Stimulated activated CD4-positive, alpha-beta T cell treated with anti-CD3 and anti-CD28 coated beads, Interleukin-15, amount 100 ng/mL, for 24 hours (primary cell): ENCODE measurements at regions not wholly inside any gene's neighbourhood (a gene's known extent, or its start where the extent isn't known, plus 50 kb on each side); places are given as distances from the start of the nearest gene placed in this dataset.
"Not testable (repeated sequence)": the region's sequence is repeated elsewhere in the genome, so short reads cannot be mapped to it uniquely, and the experiment has no call there.

Experiments used
- DNase-seq: peaks from one replicate; pipeline ENCODE4 v3.0.0-alpha.2; 2020

DNA sequence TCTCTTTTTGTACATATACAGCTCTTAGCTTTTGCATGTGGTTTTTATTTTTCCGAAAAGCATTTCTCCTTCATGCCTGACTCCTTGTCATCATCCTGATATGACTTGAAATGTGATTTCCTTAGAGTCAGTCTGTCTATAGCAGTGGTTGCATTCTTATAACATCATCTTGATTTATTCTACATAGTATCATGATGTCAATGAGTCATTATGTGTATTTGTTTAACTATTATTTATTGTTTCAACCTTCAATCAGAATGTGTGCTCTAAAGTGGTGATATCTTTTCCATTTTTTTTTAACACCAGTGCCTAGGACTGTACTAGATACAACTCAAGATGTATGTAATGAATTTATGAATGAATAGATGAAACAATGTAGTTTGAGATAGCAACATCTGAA is 354.9 kb upstream of the CDH8 start:
- no peak for DNase-seq

DNA sequence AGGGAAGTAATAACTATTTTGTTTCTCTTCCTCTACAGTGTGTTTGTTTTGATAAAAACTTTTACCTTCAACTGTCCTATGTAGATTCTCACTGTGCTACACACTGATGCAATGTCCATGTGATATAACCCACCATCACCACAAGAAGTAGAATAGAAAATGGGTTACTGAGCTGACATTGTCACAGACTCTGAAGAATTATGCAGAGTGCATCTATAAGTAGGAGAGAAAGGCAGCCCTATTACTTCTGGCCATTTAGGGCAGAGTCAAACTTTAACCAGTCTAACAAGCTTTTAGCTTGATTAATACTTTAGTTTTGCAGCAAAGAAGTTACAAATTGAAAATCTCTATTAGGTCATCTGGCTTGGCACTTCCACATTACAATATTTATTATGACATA is 354.0 kb upstream of the CDH8 start:
- DNase-seq, result no peak

DNA sequence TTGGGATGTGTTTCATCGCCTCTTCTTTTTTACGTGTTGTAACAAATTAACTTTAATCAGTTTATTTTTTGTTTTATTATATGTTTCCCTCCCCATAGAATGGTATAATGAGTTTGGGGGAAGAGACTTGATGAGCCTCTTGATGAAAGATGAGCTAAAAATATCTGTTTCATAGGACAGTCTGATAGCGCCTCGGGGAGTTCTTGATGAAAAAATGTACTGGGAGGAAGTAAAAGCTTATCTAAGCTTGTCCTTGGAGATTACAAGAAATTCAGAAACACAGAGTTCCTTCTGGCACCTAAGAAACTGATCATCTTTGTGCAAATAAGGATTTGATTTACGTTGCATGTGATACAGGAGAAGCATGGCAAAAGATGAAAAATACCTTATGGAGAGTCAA is 350.2 kb upstream of the CDH8 start:
- no peak for DNase-seq

DNA sequence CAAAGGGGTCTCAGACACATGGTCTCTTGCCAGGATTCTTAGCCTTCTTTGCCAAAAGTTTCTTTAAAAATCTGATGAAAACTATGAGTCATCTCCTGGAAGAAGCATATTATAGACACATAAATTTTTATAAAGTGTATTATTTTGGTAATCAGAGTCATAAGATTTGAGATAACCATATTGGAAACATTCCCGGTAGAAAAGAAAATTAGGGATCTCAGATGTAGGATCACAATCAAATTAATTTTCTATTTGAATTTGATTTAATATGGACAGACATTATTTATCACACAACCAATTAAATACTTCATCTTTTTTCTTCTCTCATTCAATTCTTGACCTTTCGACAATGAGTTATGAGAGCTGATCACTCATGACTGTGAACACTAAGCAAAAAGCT is 347.7 kb upstream of the CDH8 start:
- DNase-seq, result no peak

- DNase-seq, result no peak
Measured at GRCh38 chr16:62370445-62370844, 334.2 kb upstream of the CDH8 start.

GRCh38 chr16:62363501-62363900 is 327.3 kb upstream of the CDH8 start:
- DNase-seq, result no peak

- no peak for DNase-seq
Measured at GRCh38 chr16:62353355-62353754, 317.1 kb upstream of the CDH8 start.

DNA sequence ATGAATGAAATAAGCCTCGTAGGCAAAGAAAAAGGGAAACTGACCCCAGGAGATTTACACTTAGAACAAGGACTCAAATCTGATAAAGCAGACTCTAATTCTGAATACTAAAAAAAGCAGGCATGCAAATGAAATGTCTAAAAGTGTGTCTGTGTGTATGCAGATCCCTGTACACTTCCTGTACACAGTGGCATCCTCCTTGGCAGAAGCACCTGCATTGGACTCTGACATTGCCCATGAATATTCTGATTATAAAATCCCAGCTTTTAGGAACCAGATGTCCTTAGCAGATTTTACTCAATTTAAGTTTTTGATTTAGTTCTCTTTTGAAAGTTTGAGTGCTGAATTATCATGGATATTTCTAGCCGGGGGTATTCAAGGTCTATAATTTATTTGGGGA is 306.0 kb upstream of the CDH8 start:
- no peak for DNase-seq

- DNase-seq, result no peak
Measured at GRCh38 chr16:62335356-62335755, 299.1 kb upstream of the CDH8 start.

DNA sequence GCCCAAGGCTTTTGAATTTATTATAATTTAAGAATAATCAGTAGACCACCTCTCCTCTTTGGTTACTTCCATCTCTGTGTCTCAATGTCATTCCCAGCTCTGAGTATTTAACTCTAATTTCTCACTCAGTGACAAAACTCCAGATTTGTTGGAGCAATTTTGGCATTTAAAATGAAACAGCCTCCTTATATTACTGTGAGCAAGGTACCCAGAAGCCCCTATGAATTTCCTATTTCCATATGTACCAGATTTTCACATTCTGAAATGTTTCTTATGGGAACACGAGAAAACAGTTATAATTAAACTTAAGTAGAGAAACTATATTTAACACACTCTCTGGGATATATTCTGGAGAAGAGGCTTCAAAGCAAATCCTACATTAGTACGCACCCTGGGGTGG is 285.4 kb upstream of the CDH8 start:
- no peak for DNase-seq

DNA sequence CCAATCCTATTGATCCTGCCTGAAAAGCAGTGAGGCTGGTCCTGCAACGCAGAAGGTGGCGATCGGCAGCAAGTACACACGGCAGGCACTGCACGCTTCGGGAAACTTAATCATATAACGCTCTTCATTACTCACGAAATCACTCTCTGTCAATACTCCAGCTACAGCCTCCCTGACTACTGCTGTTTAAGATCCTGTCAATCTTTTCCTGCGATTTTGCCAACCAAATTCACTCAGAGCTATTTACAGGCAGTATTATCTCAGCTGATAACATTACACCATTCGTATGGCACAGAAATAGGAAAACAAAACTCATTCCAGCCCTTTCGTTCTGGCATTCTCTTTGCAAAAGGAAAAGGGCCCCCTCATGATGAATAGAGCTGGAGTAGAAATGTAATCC is 262.4 kb upstream of the CDH8 start:
- no peak for DNase-seq

DNA sequence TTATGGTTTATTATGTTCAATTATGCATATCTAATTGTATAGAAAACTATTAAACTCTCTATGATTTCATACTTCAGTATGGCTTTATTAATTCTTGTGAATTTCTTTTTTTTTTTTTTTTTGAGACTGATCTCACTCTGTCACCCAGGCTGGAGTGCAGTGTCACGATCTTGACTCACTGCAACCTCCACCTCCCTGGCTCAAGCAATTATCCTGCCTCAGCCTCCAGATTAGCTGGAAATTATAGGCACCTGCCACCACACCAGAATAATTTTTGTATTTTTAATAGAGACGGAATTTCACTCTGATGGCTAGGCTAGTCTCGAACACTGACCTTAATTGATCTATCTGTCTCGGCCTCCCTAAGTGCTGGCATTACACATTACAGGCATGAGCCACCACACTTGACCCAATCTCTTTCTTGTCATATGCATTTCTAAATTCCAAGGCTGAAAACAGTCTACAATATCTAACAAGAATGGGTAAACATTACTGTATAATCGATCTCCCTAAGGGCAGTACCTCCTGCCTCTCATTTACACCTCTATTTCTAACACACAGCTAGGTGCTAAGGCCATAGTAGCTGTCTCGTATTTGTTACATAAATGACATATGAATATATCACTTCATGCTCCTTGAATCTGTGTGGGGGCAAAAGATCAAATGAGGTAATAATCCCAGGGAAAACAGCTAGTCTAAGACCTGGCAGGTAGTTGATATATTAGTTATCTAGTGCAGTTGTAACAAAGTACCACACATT is 258.2 kb upstream of the CDH8 start:
- DNase-seq, result no peak

GRCh38 chr16:62288990-62289629 is 252.9 kb upstream of the CDH8 start:
- DNase-seq, result no peak

DNA sequence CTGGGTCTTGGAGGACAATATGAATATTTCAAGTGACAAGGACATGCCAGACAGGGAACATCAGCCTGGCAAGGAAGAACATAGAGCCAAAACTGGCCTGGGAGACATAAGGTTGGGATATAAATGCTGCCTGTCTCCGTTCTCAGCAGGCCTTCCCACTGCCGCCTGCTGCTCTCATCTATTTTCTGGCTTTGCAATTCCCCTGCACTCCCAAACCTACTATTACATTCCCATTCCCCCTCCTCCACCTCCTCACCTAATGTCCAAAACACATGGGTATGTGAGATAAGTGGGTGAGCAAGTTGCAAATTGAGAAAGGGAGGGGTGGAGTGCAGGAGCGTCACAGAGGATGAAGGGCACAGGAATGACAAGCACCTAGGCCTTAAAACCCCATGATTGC is 244.3 kb upstream of the CDH8 start:
- DNase-seq, result no peak

GRCh38 chr16:62277942-62278341 is 241.7 kb upstream of the CDH8 start:
- DNase-seq, result no peak

DNA sequence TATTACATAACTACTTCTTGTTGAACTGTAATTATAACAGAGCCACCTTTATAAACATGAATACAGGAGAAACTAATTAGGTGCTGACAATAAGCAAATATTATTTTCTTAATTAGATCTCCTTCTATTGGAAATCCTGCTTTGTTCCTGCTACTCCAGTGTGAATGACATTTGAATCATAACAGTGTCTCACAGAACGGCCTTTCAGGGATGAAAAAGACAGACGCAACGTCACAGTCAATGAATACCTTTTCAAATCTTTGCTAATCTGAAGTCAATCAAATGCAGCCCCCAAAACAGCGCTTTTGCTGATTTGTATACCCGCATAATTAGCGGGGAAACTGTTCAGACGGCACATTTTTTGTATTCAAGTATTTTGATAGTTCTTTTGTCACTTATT is 240.4 kb upstream of the CDH8 start:
- no peak for DNase-seq

DNA sequence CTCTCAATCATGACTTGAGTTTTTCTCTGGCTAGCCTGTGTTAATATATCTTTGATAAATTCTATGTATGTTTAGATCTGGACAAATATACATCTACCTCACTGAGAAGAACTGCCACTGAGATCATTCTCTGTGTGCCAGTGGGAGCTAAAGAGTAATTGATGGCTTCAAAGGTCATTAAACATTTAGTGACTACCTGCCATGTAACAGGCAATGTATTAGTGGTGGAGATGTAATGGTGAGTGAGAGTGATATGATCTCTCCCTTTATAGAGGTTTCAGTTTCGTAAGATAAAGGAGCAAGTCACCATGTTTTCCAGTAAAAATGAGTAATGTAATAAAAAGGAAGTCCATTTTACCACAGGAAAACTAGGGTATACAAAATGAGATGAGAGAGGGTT is 235.8 kb upstream of the CDH8 start:
- DNase-seq, result no peak

GRCh38 chr16:62261760-62262159 is 225.5 kb upstream of the CDH8 start:
- no peak for DNase-seq

DNA sequence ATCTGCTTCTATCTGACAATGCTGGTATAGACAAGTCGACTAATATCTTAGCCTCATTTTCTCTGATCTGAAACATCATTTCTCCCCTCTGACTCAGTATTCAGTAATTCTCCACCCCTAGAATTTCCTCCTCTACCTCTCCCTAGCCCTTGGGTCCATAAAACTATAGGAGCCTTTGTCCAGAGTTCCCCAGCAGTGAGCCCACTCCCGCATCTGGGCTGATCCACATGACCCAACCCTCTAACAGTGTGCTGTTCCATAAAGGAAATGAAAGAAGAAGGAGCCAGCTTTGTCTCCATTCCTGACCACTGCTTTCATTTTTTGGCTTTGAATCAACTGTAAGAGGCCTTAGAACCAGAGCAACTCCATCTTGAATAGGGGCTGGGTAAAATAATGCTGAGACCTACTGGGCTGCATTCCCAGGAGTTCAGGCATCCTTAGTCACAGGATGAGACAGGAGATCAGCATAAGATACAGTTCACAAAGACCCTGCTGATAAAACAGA is 222.7 kb upstream of the CDH8 start:
- not testable (repeated sequence) for DNase-seq

GRCh38 chr16:62256406-62256805 is 220.2 kb upstream of the CDH8 start:
- no peak for DNase-seq

- no peak for DNase-seq
Measured at GRCh38 chr16:62254847-62255246, 218.6 kb upstream of the CDH8 start.

DNA sequence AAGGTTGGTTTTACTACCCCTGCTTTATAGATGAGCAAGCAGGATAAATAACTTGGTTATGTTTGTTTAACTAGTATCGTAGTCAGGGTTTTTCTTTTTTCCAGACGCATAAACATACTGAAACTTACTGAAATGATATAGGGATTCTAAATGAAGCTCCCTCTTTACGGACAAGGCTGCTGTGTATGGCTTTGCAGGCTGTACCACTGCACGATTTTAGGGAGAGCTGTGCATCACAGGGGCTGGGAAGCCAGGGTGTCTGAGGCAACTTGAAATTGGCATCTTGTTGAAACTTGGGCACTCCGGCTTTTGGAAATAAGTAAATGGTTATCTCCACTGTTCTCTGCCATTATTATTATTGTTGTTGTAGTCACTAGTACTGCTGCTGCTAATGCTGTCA is 218.1 kb upstream of the CDH8 start:
- DNase-seq, result no peak

DNA sequence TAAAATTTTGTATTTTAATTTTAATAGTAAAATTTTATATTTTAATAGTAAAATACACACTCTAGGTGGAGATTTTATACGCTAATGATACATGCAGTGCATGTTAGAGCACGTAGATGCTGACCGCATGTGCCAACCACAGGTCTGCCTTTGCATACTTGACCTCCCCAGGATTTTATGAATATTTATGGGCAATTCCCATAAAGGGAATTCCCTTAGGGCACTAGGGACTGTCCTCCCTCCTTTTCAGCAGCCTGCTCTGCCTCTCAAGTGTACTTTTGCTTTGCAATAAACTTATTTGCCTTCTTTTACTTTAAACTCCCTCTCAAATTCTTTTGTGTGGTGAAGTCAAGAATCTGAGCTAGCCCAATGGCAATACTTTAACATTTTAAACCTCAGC is 217.7 kb upstream of the CDH8 start:
- no peak for DNase-seq

DNA sequence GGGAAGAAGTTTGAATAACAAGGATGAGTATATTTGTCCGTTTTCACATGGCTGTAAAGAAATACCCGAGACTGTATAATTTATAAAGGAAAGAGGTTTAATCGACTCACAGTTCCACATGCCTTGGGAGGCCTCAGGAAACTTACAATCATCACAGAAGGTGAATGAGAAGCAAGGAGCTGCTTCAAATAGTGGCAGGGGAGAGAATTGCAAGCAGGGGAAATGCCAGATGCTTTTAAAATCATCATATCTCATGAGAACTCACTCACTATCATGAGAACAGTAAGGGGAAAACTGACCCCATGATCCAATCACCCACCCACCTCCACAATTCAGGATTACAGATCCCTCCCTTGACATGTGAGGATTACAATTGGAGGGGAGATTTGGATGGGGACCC is 212.8 kb upstream of the CDH8 start:
- no peak for DNase-seq

DNA sequence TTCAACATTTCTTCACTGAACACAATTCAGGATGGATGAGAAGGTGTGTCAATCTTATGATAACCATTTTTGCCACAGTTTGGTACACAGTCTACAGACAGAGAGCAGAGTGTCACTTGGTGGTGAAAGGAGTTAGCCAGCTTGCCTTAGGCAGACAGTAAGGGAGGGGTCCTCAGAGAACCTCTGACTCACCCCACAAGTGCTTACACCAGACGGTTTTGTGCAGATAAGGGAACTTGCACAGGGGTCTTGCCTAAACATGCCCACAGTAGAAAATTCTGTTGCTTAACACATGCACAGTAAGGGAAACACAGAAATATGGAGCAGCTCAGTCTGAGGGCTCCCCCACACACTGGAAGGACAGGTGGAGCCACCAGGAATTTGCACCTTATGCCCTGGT is 204.5 kb upstream of the CDH8 start:
- DNase-seq, result no peak
